ENCODE measurements at regions not wholly inside any gene's neighbourhood (a gene's known extent, or its start where the extent isn't known, plus 50 kb on each side); places are given as distances from the start of the nearest gene placed in this dataset.

DNA sequence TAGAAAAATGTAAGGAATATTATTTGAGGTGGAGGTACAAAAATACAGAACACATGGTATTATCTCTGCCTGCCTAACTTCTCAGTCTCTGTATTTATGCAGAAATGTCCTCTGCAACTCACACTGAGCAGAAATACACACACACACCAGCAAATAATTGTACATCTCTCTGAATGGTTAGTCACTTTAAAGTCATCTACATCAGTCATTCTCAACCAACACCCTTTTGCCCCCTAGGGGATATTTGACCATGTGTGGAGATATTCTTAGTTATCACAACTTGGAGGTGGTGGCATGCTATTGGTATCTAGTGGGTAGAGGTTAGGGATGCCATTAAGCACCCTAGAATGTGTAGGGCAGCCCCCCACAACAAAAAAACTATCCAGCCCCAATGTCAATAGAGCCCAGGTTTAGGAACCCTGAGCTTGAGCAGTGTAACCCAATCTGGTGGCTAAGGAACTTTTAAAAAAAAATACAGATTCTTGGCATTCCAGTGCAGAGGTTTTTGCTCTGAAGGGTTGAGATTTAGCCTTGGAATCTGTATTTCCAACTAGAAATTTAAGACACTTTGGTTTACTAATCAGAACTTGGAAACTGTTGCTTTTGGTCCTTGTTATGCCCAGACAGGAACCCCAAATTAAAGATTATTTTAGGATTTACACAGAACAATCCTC is 183.8 kb downstream of the TBX5 start:
- no peak for DNase-seq (ENCODE audit: low spot score in 2 of 2)
- intact Hi-C loops (cut with DNase I; ENCODE audit: low total_unique reads), result no loop called here
- H3K4me3 ChIP-seq (ENCODE audit: low read depth, poor library complexity, severe bottlenecking), result no peak overlapping the region
- no peak for TF ChIP-seq POLR2A (IDR thresholded peaks at IDR 0.05)
- TF ChIP-seq, protein P1, sequence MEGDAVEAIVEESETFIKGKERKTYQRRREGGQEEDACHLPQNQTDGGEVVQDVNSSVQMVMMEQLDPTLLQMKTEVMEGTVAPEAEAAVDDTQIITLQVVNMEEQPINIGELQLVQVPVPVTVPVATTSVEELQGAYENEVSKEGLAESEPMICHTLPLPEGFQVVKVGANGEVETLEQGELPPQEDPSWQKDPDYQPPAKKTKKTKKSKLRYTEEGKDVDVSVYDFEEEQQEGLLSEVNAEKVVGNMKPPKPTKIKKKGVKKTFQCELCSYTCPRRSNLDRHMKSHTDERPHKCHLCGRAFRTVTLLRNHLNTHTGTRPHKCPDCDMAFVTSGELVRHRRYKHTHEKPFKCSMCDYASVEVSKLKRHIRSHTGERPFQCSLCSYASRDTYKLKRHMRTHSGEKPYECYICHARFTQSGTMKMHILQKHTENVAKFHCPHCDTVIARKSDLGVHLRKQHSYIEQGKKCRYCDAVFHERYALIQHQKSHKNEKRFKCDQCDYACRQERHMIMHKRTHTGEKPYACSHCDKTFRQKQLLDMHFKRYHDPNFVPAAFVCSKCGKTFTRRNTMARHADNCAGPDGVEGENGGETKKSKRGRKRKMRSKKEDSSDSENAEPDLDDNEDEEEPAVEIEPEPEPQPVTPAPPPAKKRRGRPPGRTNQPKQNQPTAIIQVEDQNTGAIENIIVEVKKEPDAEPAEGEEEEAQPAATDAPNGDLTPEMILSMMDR (IDR thresholded peaks at IDR 0.05), result no peak

GRCh38 chr12:114221136-114221833 is 184.7 kb downstream of the TBX5 start:
- TF ChIP-seq POLR2A (IDR thresholded peaks at IDR 0.05), result no peak
- TF ChIP-seq, protein P1 (IDR thresholded peaks at IDR 0.05), result no peak
- intact Hi-C loops (cut with DNase I; ENCODE audit: low total_unique reads), result no loop called here
- H3K4me3 ChIP-seq (ENCODE audit: low read depth, poor library complexity, severe bottlenecking), result no peak overlapping the region
- no peak for DNase-seq (ENCODE audit: low spot score in 2 of 2)
- 62 to 66% methylated on average over 8 of the region's 8 CpGs for WGBS, 2 donors

GRCh38 chr12:114220311-114220710 is 185.6 kb downstream of the TBX5 start:
- TF ChIP-seq, protein P1 (IDR thresholded peaks at IDR 0.05), result no peak
- no peak for TF ChIP-seq POLR2A (IDR thresholded peaks at IDR 0.05)
- intact Hi-C loops (cut with DNase I; ENCODE audit: low total_unique reads), result no loop called here
- no peak overlapping the region for H3K4me3 ChIP-seq (ENCODE audit: low read depth, poor library complexity, severe bottlenecking)
- 59 to 73% methylated on average over 3 of the region's 3 CpGs for WGBS, 2 donors
- DNase-seq (ENCODE audit: low spot score in 2 of 2), result no peak

- TF ChIP-seq, protein P1 (IDR thresholded peaks at IDR 0.05), result no peak
- no peak for TF ChIP-seq POLR2A (IDR thresholded peaks at IDR 0.05)
- DNase-seq (ENCODE audit: low spot score in 2 of 2), result no peak
- no peak overlapping the region for H3K4me3 ChIP-seq (ENCODE audit: low read depth, poor library complexity, severe bottlenecking)
- intact Hi-C loops (cut with DNase I; ENCODE audit: low total_unique reads), result no loop called here
- 59 to 79% methylated on average over 2 of the region's 2 CpGs for WGBS, 2 donors
Measured at GRCh38 chr12:114218136-114218535, 187.8 kb downstream of the TBX5 start.

GRCh38 chr12:114215746-114216145 is 190.2 kb downstream of the TBX5 start:
- TF ChIP-seq, protein P1 (IDR thresholded peaks at IDR 0.05), result no peak
- no peak for TF ChIP-seq POLR2A (IDR thresholded peaks at IDR 0.05)
- WGBS, 2 donors, result 43 to 47% methylated on average over 6 of the region's 6 CpGs
- intact Hi-C loops (cut with DNase I; ENCODE audit: low total_unique reads), result no loop called here
- H3K4me3 ChIP-seq (ENCODE audit: low read depth, poor library complexity, severe bottlenecking), result no peak overlapping the region
- no peak for DNase-seq (ENCODE audit: low spot score in 2 of 2)

All from lower leg skin (tissue), 4 donors.